PC-3 (cell line): ENCODE measurements at regions not wholly inside any gene's neighbourhood (a gene's known extent, or its start where the extent isn't known, plus 50 kb on each side); places are given as distances from the start of the nearest gene placed in this dataset.

Experiments used
- ATAC-seq: fragments of 200-7000 bp; cut with Tn5 transposase; 2 replicates; pipeline ENCODE4 v1.9.1; 2020; ENCODE audit warnings: mild to moderate bottlenecking, moderate library complexity
- BruUV-seq: library from RNA; stranded (reverse); fragments of 400-500 nt; replicated peaks from 2 replicates; lab custom pipeline; 2021; lab: Mats Ljungman, UMichigan
- CTCF ChIA-PET: fragments of 300-600 bp; sonication (Branson Sonifier 250); formaldehyde crosslinking; loops from one replicate; lab custom pipeline; 2022; ENCODE audit warnings: antibody characterized with exemption; lab: Charles Lee
- POLR2A ChIA-PET: fragments of 300-600 bp; sonication (Branson Sonifier 250); formaldehyde crosslinking; loops from one replicate; lab custom pipeline; 2022; ENCODE audit warnings: antibody characterized with exemption; ENCODE audit not compliant: unreplicated experiment; lab: Charles Lee
- DNase-seq: peaks from one replicate; pipeline ENCODE4 v3.0.0-alpha.2; 2015
- H2AFZ ChIP-seq: fragments of 300-600 bp; sonication (generic); 2 replicates; pipeline ENCODE4 v1.6.0; 2016; ENCODE audit warnings: antibody characterized with exemption, low read length
- H3F3A ChIP-seq: fragments of 300-600 bp; sonication (generic); one replicate; pipeline ENCODE4 v1.6.0; 2017; ENCODE audit warnings: antibody characterized with exemption, low read length, control low read depth, mild to moderate bottlenecking; ENCODE audit not compliant: unreplicated experiment
- H3K27ac ChIP-seq: fragments of 300-600 bp; sonication (generic); 2 replicates; pipeline ENCODE4 v1.5.1; 2016; ENCODE audit warnings: mild to moderate bottlenecking, low read length
- H3K27me3 ChIP-seq: fragments of 300-600 bp; sonication (generic); 2 replicates; pipeline ENCODE4 v1.6.1; 2016; ENCODE audit warnings: low read length, mixed read lengths
- H3K36me3 ChIP-seq: fragments of 300-600 bp; sonication (generic); 2 replicates; pipeline ENCODE4 v1.6.1; 2016; ENCODE audit warnings: low read depth, mixed run types, low read length, mixed read lengths
- H3K4me1 ChIP-seq: fragments of 300-600 bp; sonication (generic); 2 replicates; pipeline ENCODE4 v1.5.1; 2016; ENCODE audit warnings: low read length; ENCODE audit not compliant: insufficient read depth
- H3K4me2 ChIP-seq: fragments of 300-600 bp; sonication (generic); 2 replicates; pipeline ENCODE4 v1.6.0; 2016; ENCODE audit warnings: low read length
- H3K4me3 ChIP-seq: fragments of 300-600 bp; sonication (generic); 2 replicates; pipeline ENCODE4 v1.5.1; 2016; ENCODE audit warnings: mild to moderate bottlenecking, low read length, mixed read lengths
- H3K79me2 ChIP-seq: fragments of 300-600 bp; sonication (generic); 2 replicates; pipeline ENCODE4 v1.6.1; 2017; ENCODE audit warnings: low read length, mixed read lengths
- H3K9ac ChIP-seq: fragments of 300-600 bp; sonication (generic); 2 replicates; pipeline ENCODE4 v1.6.0; 2016; ENCODE audit warnings: mild to moderate bottlenecking, low read length
- H3K9me2 ChIP-seq: fragments of 300-600 bp; sonication (generic); replicated peaks from 2 replicates; pipeline ENCODE4 v1.6.1; 2016; ENCODE audit warnings: mixed run types, low read length, mixed read lengths
- H3K9me3 ChIP-seq: fragments of 300-600 bp; sonication (generic); 2 replicates; pipeline ENCODE4 v1.6.1; 2016; ENCODE audit warnings: low read length, mixed read lengths
- H4K20me1 ChIP-seq: fragments of 300-600 bp; sonication (generic); 2 replicates; pipeline ENCODE4 v1.6.1; 2016; ENCODE audit warnings: low read length, mixed read lengths
- EZH2 ChIP-seq: fragments of 300-600 bp; sonication (generic); IDR thresholded peaks from one replicate; pipeline ENCODE4 v1.6.1; 2017; ENCODE audit warnings: antibody characterized with exemption, mild to moderate bottlenecking, low read length; ENCODE audit not compliant: unreplicated experiment
- EZH2phosphoT487 ChIP-seq: fragments of 300-600 bp; sonication (generic); IDR thresholded peaks from 2 replicates; pipeline ENCODE4 v1.6.1; 2018; ENCODE audit warnings: mild to moderate bottlenecking, antibody characterized with exemption, low read length, borderline replicate concordance
- intact Hi-C: fragments of 100-400 bp; cut with micrococcal nuclease; formaldehyde crosslinking; loops from 2 replicates; pipeline ENCODE4 v1.9.0; 2023
- TF ChIP-seq, protein P1 (sequence below): fragments of 300-600 bp; sonication (generic); conservative IDR thresholded peaks from 2 replicates; pipeline ENCODE4 v1.5.1; 2017; ENCODE audit warnings: antibody characterized with exemption, low read depth, mild to moderate bottlenecking, low read length

DNA sequence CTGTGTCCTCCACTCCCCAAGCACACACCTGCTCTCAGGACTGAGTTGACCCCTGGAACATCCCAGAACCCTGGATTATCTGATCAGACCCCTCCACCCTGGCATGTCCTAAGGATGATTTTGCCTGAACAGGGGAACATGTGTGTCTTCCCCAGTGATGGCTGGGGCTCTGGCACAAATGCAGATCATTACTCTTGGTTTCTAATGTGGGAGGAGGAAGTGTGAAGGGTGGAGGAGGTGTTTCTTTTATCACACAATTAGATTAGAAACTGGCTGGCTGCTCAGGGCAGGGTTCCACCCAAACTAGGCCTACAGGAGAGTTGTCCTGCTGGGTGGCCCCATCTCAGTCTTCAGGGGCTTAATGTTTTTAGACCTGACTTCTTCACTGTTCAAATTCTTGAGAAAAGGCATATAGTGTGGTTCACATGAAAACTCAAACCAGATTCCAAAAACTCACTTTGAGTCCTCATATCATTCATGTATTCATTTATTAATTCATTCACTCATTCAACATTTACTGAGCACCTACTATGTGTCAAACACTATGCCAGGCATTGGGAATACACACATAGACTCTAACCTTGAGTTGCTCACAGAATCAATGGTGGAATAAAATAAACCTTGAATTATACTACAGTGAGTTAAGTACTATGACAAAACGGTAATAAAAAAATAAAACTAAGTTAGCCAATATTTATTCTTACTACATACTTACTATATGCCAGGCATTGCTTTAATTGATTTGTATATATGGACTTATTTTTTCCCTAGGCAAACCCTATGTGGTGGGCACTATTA, 221.8 kb upstream of the JUN start:
- no TSS peak for BruUV-seq
- H3K4me3 ChIP-seq: no peak overlapping the region
- H3K9me3 ChIP-seq: no peaks in the 10 kb centered on the region
- no peaks in the 10 kb centered on the region for H3K4me1 ChIP-seq
- no peak overlapping the region for H3K27ac ChIP-seq
- H3K27me3 ChIP-seq: no peaks in the 10 kb centered on the region
- ChIA-PET CTCF (no interaction called here), POLR2A (interaction anchor here (0.7 kb wide), 1 partner anchor 235 kb away, joined by 3 read pairs; no protein-coding TSS in a partner anchor)
- DNase-seq (no peak), ATAC-seq (no peak)
- no peaks in the 10 kb centered on the region for H4K20me1 ChIP-seq
- H3K4me2 ChIP-seq: no peak overlapping the region
- intact Hi-C loops: no loop called here
- H3K9me2 ChIP-seq: no peaks in the 10 kb centered on the region
- TF ChIP-seq EZH2phosphoT487: no peak
- no peak for TF ChIP-seq EZH2
- TF ChIP-seq, protein P1, sequence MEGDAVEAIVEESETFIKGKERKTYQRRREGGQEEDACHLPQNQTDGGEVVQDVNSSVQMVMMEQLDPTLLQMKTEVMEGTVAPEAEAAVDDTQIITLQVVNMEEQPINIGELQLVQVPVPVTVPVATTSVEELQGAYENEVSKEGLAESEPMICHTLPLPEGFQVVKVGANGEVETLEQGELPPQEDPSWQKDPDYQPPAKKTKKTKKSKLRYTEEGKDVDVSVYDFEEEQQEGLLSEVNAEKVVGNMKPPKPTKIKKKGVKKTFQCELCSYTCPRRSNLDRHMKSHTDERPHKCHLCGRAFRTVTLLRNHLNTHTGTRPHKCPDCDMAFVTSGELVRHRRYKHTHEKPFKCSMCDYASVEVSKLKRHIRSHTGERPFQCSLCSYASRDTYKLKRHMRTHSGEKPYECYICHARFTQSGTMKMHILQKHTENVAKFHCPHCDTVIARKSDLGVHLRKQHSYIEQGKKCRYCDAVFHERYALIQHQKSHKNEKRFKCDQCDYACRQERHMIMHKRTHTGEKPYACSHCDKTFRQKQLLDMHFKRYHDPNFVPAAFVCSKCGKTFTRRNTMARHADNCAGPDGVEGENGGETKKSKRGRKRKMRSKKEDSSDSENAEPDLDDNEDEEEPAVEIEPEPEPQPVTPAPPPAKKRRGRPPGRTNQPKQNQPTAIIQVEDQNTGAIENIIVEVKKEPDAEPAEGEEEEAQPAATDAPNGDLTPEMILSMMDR: no peak
- H2AFZ ChIP-seq: no peak overlapping the region
- H3K9ac ChIP-seq: no peak overlapping the region
- H3K36me3 ChIP-seq: no peaks in the 10 kb centered on the region
- H3F3A ChIP-seq: no peaks in the 10 kb centered on the region
- no peaks in the 10 kb centered on the region for H3K79me2 ChIP-seq

DNA sequence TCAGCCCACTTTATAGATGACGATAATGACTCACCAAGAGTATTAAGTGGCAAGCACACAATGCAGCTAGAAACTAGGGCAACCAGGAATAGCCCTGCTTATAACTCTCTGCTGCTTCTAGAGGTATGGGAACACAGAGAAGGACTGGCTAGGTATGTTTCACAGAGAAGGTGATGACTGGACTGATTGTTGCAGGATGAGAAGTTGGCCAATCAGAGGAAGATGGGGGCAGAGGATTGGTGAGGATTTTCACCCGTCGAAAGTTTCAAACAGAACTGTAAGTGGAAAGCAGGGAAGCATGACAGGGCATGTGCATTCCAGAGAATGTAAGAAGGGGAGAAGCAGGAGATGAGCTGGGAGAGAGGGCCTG, 222.4 kb upstream of the JUN start:
- Histone ChIP-seq H3K4me3 (no peak overlapping the region), H3K4me2 (no peak overlapping the region), H3K27me3 (no peaks in the 10 kb centered on the region), H3K79me2 (no peaks in the 10 kb centered on the region), H3K9ac (no peak overlapping the region), H2AFZ (no peak overlapping the region), H3K9me2 (no peaks in the 10 kb centered on the region), H3F3A (no peaks in the 10 kb centered on the region), H3K36me3 (no peaks in the 10 kb centered on the region), H4K20me1 (no peaks in the 10 kb centered on the region), H3K4me1 (no peaks in the 10 kb centered on the region), H3K9me3 (no peaks in the 10 kb centered on the region), H3K27ac (no peak overlapping the region)
- TF ChIP-seq EZH2phosphoT487 (no peak), EZH2 (no peak)
- TF ChIP-seq, protein P1: no peak
- intact Hi-C loops: no loop called here
- ATAC-seq: no peak
- no peak for DNase-seq
- CTCF ChIA-PET: no interaction called here
- no TSS peak for BruUV-seq
- POLR2A ChIA-PET: interaction anchor here (0.7 kb wide), 1 partner anchor 234 kb away, joined by 3 read pairs; no protein-coding TSS in a partner anchor

DNA sequence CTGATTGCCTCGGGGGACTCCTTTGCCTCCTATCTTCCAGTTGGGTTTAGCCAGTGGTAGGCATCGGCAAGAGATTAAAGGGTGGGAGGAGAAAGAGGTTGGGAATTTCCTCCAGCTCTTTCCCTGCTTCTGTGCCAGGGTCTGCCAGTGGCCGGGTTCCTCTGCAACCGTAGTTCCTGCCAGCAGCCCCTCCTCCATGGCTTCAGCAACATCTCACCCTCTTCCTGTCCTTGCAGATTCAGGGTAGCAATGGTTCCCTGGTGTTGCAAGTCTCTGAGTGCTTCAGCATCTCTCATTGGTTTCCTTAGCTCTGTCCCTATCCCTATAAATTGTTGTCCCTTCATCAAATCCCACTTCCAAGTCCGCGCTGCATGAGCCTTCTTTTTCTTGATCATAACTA, 223.1 kb upstream of the JUN start:
- H4K20me1 ChIP-seq: no peaks in the 10 kb centered on the region
- intact Hi-C loops: no loop called here
- DNase-seq: no peak
- H2AFZ ChIP-seq: no peak overlapping the region
- H3K9me2 ChIP-seq: no peaks in the 10 kb centered on the region
- H3F3A ChIP-seq: no peaks in the 10 kb centered on the region
- POLR2A ChIA-PET: no interaction called here
- CTCF ChIA-PET: no interaction called here
- TF ChIP-seq EZH2 (no peak), EZH2phosphoT487 (no peak)
- TF ChIP-seq, protein P1: no peak
- ATAC-seq: no peak
- no TSS peak for BruUV-seq
- H3K9me3 ChIP-seq: no peaks in the 10 kb centered on the region
- no peak overlapping the region for H3K4me3 ChIP-seq
- H3K79me2 ChIP-seq: no peaks in the 10 kb centered on the region
- H3K4me1 ChIP-seq: no peaks in the 10 kb centered on the region
- H3K36me3 ChIP-seq: no peaks in the 10 kb centered on the region
- H3K27me3 ChIP-seq: no peaks in the 10 kb centered on the region
- no peak overlapping the region for H3K4me2 ChIP-seq
- no peak overlapping the region for H3K27ac ChIP-seq
- no peak overlapping the region for H3K9ac ChIP-seq
